ENCODE measurements at regions not wholly inside any gene's neighbourhood (a gene's known extent, or its start where the extent isn't known, plus 50 kb on each side); places are given as distances from the start of the nearest gene placed in this dataset.

DNA sequence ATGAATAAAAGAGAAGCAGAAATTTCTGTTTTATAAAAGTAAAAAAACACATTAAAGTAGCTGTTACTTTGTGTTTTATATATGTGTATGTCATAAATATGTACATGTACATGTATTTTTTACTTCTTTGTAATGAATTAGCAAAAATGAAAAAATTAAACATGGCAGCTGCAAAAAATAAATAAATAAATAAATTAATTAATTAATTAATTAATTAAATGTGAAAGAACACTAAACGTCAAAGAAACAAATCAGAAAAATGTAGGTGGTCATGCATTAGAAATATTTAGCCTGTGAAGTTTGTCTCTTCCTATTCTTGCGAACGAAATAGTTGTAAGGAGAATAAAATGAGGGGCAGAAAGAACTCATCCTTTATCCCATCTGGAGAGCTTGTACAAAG is 357.0 kb downstream of the ZIC4 start:
- Histone ChIP-seq H3K27me3 (ENCODE audit: low read length) (no peaks in the 10 kb centered on the region), H3K4me2 (ENCODE audit: low read depth, low read length, poor library complexity, severe bottlenecking) (no peak overlapping the region), H3K36me3 (ENCODE audit: low read length) (no peaks in the 10 kb centered on the region), H3K4me3 (ENCODE audit: insufficient read depth, low read length, poor library complexity, severe bottlenecking) (no peak overlapping the region), H3K9me2 (replicated peaks; ENCODE audit: insufficient read depth, low read length) (no peaks in the 10 kb centered on the region), H3F3A (ENCODE audit: insufficient read depth) (no peaks in the 10 kb centered on the region), H3K79me2 (ENCODE audit: insufficient read depth, low read length) (no peaks in the 10 kb centered on the region), H3K27ac (ENCODE audit: low read depth, low read length) (no peak overlapping the region), H3K9me3 (ENCODE audit: insufficient read depth, low read length) (no peaks in the 10 kb centered on the region), H2AFZ (ENCODE audit: low read depth, low read length, severe bottlenecking) (no peak overlapping the region), H3K9ac (ENCODE audit: low read length) (no peak overlapping the region), H4K20me1 (ENCODE audit: low read depth, low read length) (no peaks in the 10 kb centered on the region)
- TF ChIP-seq, protein P1, sequence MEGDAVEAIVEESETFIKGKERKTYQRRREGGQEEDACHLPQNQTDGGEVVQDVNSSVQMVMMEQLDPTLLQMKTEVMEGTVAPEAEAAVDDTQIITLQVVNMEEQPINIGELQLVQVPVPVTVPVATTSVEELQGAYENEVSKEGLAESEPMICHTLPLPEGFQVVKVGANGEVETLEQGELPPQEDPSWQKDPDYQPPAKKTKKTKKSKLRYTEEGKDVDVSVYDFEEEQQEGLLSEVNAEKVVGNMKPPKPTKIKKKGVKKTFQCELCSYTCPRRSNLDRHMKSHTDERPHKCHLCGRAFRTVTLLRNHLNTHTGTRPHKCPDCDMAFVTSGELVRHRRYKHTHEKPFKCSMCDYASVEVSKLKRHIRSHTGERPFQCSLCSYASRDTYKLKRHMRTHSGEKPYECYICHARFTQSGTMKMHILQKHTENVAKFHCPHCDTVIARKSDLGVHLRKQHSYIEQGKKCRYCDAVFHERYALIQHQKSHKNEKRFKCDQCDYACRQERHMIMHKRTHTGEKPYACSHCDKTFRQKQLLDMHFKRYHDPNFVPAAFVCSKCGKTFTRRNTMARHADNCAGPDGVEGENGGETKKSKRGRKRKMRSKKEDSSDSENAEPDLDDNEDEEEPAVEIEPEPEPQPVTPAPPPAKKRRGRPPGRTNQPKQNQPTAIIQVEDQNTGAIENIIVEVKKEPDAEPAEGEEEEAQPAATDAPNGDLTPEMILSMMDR (IDR thresholded peaks at IDR 0.05; ENCODE audit: insufficient read depth, low read length, poor library complexity, severe bottlenecking), result no peak
- no peak for TF ChIP-seq EZH2phosphoT487 (conservative IDR thresholded peaks at IDR 0.05; ENCODE audit: low read length)

DNA sequence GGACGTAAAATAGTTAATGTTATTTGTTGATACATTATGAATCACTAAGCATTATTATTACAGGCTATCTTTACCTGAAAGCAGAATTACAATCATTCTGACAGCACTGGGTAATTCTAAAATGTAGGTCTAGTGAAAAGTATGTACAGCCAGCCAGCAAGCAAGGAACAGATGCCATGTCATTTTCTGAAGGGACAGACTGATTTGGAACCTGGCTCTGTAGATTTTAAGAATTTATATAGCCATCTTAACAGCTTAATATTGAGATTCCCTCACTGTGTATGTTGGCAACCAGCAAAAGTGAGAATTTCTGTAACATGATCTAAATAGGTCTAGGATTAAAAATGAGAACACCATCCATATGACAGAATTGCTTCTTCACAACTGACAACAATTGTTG is 359.4 kb downstream of the ZIC4 start:
- Histone ChIP-seq H3K9me3 (ENCODE audit: insufficient read depth, low read length) (no peaks in the 10 kb centered on the region), H3K4me2 (ENCODE audit: low read depth, low read length, poor library complexity, severe bottlenecking) (no peak overlapping the region), H2AFZ (ENCODE audit: low read depth, low read length, severe bottlenecking) (no peak overlapping the region), H4K20me1 (ENCODE audit: low read depth, low read length) (no peaks in the 10 kb centered on the region), H3K9ac (ENCODE audit: low read length) (no peak overlapping the region), H3K9me2 (replicated peaks; ENCODE audit: insufficient read depth, low read length) (no peaks in the 10 kb centered on the region), H3K79me2 (ENCODE audit: insufficient read depth, low read length) (no peaks in the 10 kb centered on the region), H3K4me3 (ENCODE audit: insufficient read depth, low read length, poor library complexity, severe bottlenecking) (no peak overlapping the region), H3K27ac (ENCODE audit: low read depth, low read length) (no peak overlapping the region), H3F3A (ENCODE audit: insufficient read depth) (no peaks in the 10 kb centered on the region), H3K36me3 (ENCODE audit: low read length) (no peaks in the 10 kb centered on the region), H3K27me3 (ENCODE audit: low read length) (no peaks in the 10 kb centered on the region)
- TF ChIP-seq, protein P1 (IDR thresholded peaks at IDR 0.05; ENCODE audit: insufficient read depth, low read length, poor library complexity, severe bottlenecking), result no peak
- no peak for TF ChIP-seq EZH2phosphoT487 (conservative IDR thresholded peaks at IDR 0.05; ENCODE audit: low read length)

DNA sequence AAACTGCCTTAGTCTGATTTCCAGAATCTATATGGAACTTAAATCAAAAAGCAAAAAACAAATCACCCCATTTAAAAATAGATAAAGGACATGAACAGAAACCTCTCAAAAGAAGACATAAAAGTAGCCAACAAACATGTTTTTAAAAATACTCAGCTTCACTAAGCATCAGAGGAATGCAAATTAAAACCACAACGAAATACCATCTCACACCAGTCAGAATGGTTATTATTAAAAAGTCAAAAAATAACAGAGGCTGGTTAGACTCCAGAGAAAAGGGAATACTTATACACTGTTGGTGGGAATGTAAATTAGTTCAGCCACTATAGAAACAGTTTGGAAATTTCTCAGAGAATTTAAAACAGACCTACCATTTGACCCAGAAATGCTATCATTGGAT is 367.9 kb downstream of the ZIC4 start:
- no peaks in the 10 kb centered on the region for H3K27me3 ChIP-seq (ENCODE audit: low read length)
- no peaks in the 10 kb centered on the region for H3K79me2 ChIP-seq (ENCODE audit: insufficient read depth, low read length)
- no peaks in the 10 kb centered on the region for H4K20me1 ChIP-seq (ENCODE audit: low read depth, low read length)
- no peaks in the 10 kb centered on the region for H3K9me2 ChIP-seq (replicated peaks; ENCODE audit: insufficient read depth, low read length)
- H3K36me3 ChIP-seq (ENCODE audit: low read length), result no peaks in the 10 kb centered on the region
- no peak overlapping the region for H3K4me3 ChIP-seq (ENCODE audit: insufficient read depth, low read length, poor library complexity, severe bottlenecking)
- H3F3A ChIP-seq (ENCODE audit: insufficient read depth), result no peaks in the 10 kb centered on the region
- 0 out of 2 replicates have a peak, but pooled peaks cover 4% of the 10 kb centered on the region for H3K9me3 ChIP-seq (ENCODE audit: insufficient read depth, low read length)
- H2AFZ ChIP-seq (ENCODE audit: low read depth, low read length, severe bottlenecking), result no peak overlapping the region
- no peak for TF ChIP-seq EZH2phosphoT487 (conservative IDR thresholded peaks at IDR 0.05; ENCODE audit: low read length)
- no peak overlapping the region for H3K27ac ChIP-seq (ENCODE audit: low read depth, low read length)
- no peak overlapping the region for H3K9ac ChIP-seq (ENCODE audit: low read length)
- H3K4me2 ChIP-seq (ENCODE audit: low read depth, low read length, poor library complexity, severe bottlenecking), result no peak overlapping the region

DNA sequence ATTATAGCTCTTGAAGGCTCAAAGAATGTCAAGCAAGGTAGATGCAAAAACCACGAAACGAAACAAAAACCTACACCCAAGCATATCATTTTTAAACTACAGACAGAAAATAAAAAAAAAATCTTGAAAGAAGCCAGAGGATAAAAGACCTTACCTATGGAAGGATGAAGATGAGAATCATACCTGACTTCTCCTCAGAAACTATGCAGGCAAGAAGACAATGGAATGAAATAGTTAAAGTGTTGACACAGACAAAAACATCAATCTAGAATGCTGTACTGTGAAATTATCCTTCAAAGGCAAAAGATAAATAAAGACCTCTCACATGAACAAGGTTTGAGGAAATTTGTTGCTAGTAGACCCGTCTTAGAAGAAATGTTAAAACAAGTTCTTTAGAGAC is 372.0 kb downstream of the ZIC4 start:
- no peak overlapping the region for H2AFZ ChIP-seq (ENCODE audit: low read depth, low read length, severe bottlenecking)
- no peak overlapping the region for H3K9ac ChIP-seq (ENCODE audit: low read length)
- H3K4me3 ChIP-seq (ENCODE audit: insufficient read depth, low read length, poor library complexity, severe bottlenecking), result no peak overlapping the region
- H3K9me3 ChIP-seq (ENCODE audit: insufficient read depth, low read length), result 0 out of 2 replicates have a peak, but pooled peaks cover 4% of the 10 kb centered on the region
- H3F3A ChIP-seq (ENCODE audit: insufficient read depth), result no peaks in the 10 kb centered on the region
- no peaks in the 10 kb centered on the region for H3K36me3 ChIP-seq (ENCODE audit: low read length)
- H3K27me3 ChIP-seq (ENCODE audit: low read length), result no peaks in the 10 kb centered on the region
- no peak overlapping the region for H3K27ac ChIP-seq (ENCODE audit: low read depth, low read length)
- no peak overlapping the region for H3K4me2 ChIP-seq (ENCODE audit: low read depth, low read length, poor library complexity, severe bottlenecking)
- H4K20me1 ChIP-seq (ENCODE audit: low read depth, low read length), result no peaks in the 10 kb centered on the region
- no peaks in the 10 kb centered on the region for H3K79me2 ChIP-seq (ENCODE audit: insufficient read depth, low read length)
- no peaks in the 10 kb centered on the region for H3K9me2 ChIP-seq (replicated peaks; ENCODE audit: insufficient read depth, low read length)
- TF ChIP-seq, protein P1 (IDR thresholded peaks at IDR 0.05; ENCODE audit: insufficient read depth, low read length, poor library complexity, severe bottlenecking), result no peak
- TF ChIP-seq EZH2phosphoT487 (conservative IDR thresholded peaks at IDR 0.05; ENCODE audit: low read length), result no peak
